ENCODE measurements at regions not wholly inside any gene's neighbourhood (a gene's known extent, or its start where the extent isn't known, plus 50 kb on each side); places are given as distances from the start of the nearest gene placed in this dataset.

DNA sequence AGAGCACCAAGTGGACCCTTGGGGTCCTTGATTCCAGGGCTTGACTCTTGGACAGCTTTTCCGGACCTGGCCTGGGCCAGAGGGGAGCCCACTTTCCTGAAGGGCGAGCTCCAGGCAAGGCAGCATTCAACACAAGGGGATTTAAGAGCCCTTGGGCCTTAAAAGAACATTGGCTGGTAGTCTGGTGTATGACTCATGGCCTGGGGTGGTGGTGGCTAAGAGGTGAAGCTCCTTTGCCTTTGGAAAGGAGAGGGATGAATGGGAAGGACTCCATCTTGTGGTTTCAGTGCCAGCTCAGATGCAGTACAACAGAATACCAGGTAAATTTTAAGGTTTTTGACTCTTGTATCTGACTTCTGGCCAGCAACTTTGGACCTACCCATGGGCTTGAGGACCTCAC is 760.7 kb downstream of the GRIK2 start:
- Histone ChIP-seq H2BK15ac (ENCODE audit: low read depth, low read length) (no peak overlapping the region), H3K14ac (ENCODE audit: insufficient read depth, low read length) (no peak overlapping the region), H3K79me1 (ENCODE audit: insufficient read depth, low read depth, low read length, poor library complexity, severe bottlenecking) (no peaks in the 10 kb centered on the region), H3K23ac (ENCODE audit: insufficient read length, low read depth, low read length) (no peak overlapping the region), H2BK12ac (ENCODE audit: insufficient read length, low read depth, low read length) (no peak overlapping the region), H2AK5ac (ENCODE audit: insufficient read length, low read length) (no peak overlapping the region), H3K4ac (ENCODE audit: low read depth, low read length) (no peak overlapping the region), H2BK120ac (ENCODE audit: low read depth, low read length, poor library complexity, severe bottlenecking) (no peak overlapping the region), H3K79me2 (ENCODE audit: insufficient read depth, low read length) (no peaks in the 10 kb centered on the region), H3K18ac (ENCODE audit: insufficient read length, low read depth, low read length) (no peak overlapping the region), H4K20me1 (ENCODE audit: control insufficient read depth, insufficient read depth, insufficient read length) (no peaks in the 10 kb centered on the region), H3K27ac (ENCODE audit: insufficient read length, low read depth, low read length) (no peak overlapping the region), H2AFZ (ENCODE audit: low read length) (no peak overlapping the region), H3K9ac (ENCODE audit: extremely low read depth, insufficient read length, low read length) (no peak overlapping the region), H2BK20ac (ENCODE audit: low read depth, low read length, poor library complexity, severe bottlenecking) (no peak overlapping the region), H4K5ac (ENCODE audit: insufficient read length, low read depth, low read length) (no peak overlapping the region), H3K9me3 (ENCODE audit: control insufficient read depth, low read depth, low read length) (no peaks in the 10 kb centered on the region), H4K91ac (ENCODE audit: insufficient read length, low read depth, low read length) (no peak overlapping the region), H4K8ac (replicated peaks; ENCODE audit: insufficient read length, low read depth, low read length) (no peak overlapping the region), H2BK5ac (ENCODE audit: insufficient read length, low read length) (no peak overlapping the region), H3T11ph (ENCODE audit: low read length) (no peak overlapping the region), H3K56ac (ENCODE audit: insufficient read length, low read depth, low read length) (no peak overlapping the region), H3K23me2 (ENCODE audit: insufficient read length, low read depth, low read length, poor library complexity, severe bottlenecking) (no peaks in the 10 kb centered on the region), H3K4me2 (ENCODE audit: insufficient read depth, insufficient read length, low read length) (no peak overlapping the region), H3K27me3 (ENCODE audit: insufficient read depth, low read length) (no peaks in the 10 kb centered on the region), H3K4me1 (ENCODE audit: insufficient read depth, low read length) (no peaks in the 10 kb centered on the region)
- no peaks in the 10 kb centered on the region for H3K4me1 Mint-ChIP-seq
- TF ChIP-seq, protein P1, sequence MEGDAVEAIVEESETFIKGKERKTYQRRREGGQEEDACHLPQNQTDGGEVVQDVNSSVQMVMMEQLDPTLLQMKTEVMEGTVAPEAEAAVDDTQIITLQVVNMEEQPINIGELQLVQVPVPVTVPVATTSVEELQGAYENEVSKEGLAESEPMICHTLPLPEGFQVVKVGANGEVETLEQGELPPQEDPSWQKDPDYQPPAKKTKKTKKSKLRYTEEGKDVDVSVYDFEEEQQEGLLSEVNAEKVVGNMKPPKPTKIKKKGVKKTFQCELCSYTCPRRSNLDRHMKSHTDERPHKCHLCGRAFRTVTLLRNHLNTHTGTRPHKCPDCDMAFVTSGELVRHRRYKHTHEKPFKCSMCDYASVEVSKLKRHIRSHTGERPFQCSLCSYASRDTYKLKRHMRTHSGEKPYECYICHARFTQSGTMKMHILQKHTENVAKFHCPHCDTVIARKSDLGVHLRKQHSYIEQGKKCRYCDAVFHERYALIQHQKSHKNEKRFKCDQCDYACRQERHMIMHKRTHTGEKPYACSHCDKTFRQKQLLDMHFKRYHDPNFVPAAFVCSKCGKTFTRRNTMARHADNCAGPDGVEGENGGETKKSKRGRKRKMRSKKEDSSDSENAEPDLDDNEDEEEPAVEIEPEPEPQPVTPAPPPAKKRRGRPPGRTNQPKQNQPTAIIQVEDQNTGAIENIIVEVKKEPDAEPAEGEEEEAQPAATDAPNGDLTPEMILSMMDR (conservative IDR thresholded peaks at IDR 0.05) = no peak
- no peak for DNase-seq
- H3K9me3 Mint-ChIP-seq = no peaks in the 10 kb centered on the region
- WGBS (ENCODE audit: extremely low coverage, insufficient read length, low lambda C conversion rate) = no CpG with 5 or more reads among the region's 2 CpGs
- no peaks in the 10 kb centered on the region for H3K36me3 Mint-ChIP-seq (ENCODE audit: insufficient read depth in 1 of 3, low read depth in 3 of 3)
- H3K27me3 Mint-ChIP-seq (ENCODE audit: low read depth) = no peaks in the 10 kb centered on the region
- H3K4me3 Mint-ChIP-seq = no peak overlapping the region
- peak overlapping the region in 1 of 3 experiments; percentile 55; a peak in 3 of 7 replicates for H3K27ac Mint-ChIP-seq
